ENCODE measurements at regions not wholly inside any gene's neighbourhood (a gene's known extent, or its start where the extent isn't known, plus 50 kb on each side); places are given as distances from the start of the nearest gene placed in this dataset.

DNA sequence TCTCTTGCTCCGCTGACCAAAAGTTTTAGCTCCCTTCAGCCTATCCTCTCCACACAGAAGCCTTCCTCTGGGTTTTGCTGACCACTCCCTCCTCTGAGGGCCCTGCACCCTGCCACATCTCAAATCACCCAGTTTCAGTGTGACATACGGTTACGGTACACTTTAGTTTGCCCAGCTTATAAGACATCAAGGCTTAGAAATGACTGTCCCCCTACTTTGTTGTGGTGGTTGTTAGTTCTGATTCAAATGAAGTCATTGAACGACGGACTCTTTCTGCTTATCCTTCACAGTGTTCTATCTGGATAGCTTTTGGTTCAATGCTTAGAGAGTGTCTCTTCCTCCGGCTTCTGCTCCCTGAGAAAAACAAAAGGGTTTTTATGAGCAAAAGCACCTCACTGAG lies 68.0 kb upstream of the NDUFB4 start:
- no peak overlapping the region for H3K27ac Mint-ChIP-seq (ENCODE audit: unreplicated experiment)
- Histone ChIP-seq H3K27ac (ENCODE audit: low read depth, low read length) (no peak overlapping the region), H3K79me2 (ENCODE audit: insufficient read depth, low read length) (no peaks in the 10 kb centered on the region), H3K4me3 (ENCODE audit: insufficient read depth, low read depth, low read length) (no peak overlapping the region), H3K9me3 (ENCODE audit: insufficient read depth, low read depth, low read length) (no peaks in the 10 kb centered on the region), H3K9ac (ENCODE audit: low read length) (no peak overlapping the region), H3K36me3 (ENCODE audit: insufficient read depth, low read length) (no peaks in the 10 kb centered on the region), H4K20me1 (ENCODE audit: insufficient read depth, low read length) (no peaks in the 10 kb centered on the region), H3K4me2 (ENCODE audit: low read length) (no peak overlapping the region), H3K4me1 (ENCODE audit: insufficient read depth, low read length) (peaks cover 7% of the 10 kb centered on the region), H2AFZ (ENCODE audit: low read depth, low read length) (no peak overlapping the region), H3K27me3 (ENCODE audit: insufficient read depth, low read length) (no peaks in the 10 kb centered on the region)
- FAIRE-seq (no peak), DNase-seq (ENCODE audit: low read depth) (no peak)
- no peak for TF ChIP-seq EZH2 (IDR thresholded peaks at IDR 0.05; ENCODE audit: insufficient read depth, low read length)
- H3K4me3 Mint-ChIP-seq (ENCODE audit: unreplicated experiment): no peak overlapping the region
- H3K9me3 Mint-ChIP-seq (ENCODE audit: unreplicated experiment): no peaks in the 10 kb centered on the region
- H3K27me3 Mint-ChIP-seq (ENCODE audit: low read depth, unreplicated experiment): no peaks in the 10 kb centered on the region
- peaks cover 5% of the 10 kb centered on the region for H3K4me1 Mint-ChIP-seq (ENCODE audit: low read depth, unreplicated experiment)
- no peaks in the 10 kb centered on the region for H3K36me3 Mint-ChIP-seq (ENCODE audit: low read depth, unreplicated experiment)

DNA sequence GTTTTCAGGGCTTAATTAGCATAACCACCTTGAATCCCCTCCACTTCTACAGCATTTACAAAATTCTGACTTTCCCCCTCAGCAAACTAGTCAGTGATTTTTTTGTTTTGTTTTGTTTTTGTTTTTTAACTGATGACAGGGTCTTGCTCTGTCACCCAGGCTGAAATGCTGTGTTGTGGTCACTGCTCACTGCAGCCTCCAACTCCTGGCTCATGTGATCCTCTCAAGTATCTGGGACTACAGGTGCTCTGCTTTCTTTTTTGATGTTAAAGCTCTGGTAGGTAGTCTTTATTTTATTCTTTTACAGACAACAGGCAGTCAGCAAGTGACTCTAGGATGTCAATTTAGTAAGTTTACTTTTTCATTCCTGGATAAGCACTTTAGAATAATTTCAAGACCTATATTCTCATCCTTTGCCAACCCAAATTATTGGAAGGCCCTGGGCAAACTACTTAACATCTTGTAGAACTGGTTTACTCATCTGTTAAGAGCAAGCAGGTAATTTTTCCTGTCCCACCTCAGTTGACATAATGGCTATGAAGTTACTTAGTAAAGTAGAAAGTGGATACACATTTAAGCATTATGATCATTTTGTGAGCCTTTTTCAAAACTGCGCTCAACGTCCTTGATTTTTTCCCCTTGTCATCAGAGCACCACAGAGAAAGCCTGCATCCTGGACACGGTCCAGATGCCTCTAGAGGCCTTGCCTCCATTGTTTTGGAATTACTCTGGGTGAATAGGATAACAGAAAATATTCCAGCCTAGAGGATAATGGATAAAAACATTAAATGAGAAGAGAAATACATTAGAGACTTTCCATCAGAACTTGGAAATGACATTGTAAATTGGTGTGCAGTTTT lies 69.9 kb upstream of the NDUFB4 start:
- FAIRE-seq (no peak), DNase-seq (ENCODE audit: low read depth) (no peak)
- no peak overlapping the region for H3K4me3 Mint-ChIP-seq (ENCODE audit: unreplicated experiment)
- Histone ChIP-seq H3K27ac (ENCODE audit: low read depth, low read length) (no peak overlapping the region), H3K27me3 (ENCODE audit: insufficient read depth, low read length) (no peaks in the 10 kb centered on the region), H3K79me2 (ENCODE audit: insufficient read depth, low read length) (no peaks in the 10 kb centered on the region), H4K20me1 (ENCODE audit: insufficient read depth, low read length) (no peaks in the 10 kb centered on the region), H3K4me1 (ENCODE audit: insufficient read depth, low read length) (peaks cover 7% of the 10 kb centered on the region), H3K36me3 (ENCODE audit: insufficient read depth, low read length) (no peaks in the 10 kb centered on the region), H3K9ac (ENCODE audit: low read length) (no peak overlapping the region), H3K9me3 (ENCODE audit: insufficient read depth, low read depth, low read length) (no peaks in the 10 kb centered on the region), H3K4me2 (ENCODE audit: low read length) (no peak overlapping the region), H3K4me3 (ENCODE audit: insufficient read depth, low read depth, low read length) (no peak overlapping the region), H2AFZ (ENCODE audit: low read depth, low read length) (no peak overlapping the region)
- H3K9me3 Mint-ChIP-seq (ENCODE audit: unreplicated experiment): no peaks in the 10 kb centered on the region
- H3K36me3 Mint-ChIP-seq (ENCODE audit: low read depth, unreplicated experiment): no peaks in the 10 kb centered on the region
- H3K27me3 Mint-ChIP-seq (ENCODE audit: low read depth, unreplicated experiment): no peaks in the 10 kb centered on the region
- peaks cover 5% of the 10 kb centered on the region for H3K4me1 Mint-ChIP-seq (ENCODE audit: low read depth, unreplicated experiment)
- H3K27ac Mint-ChIP-seq (ENCODE audit: unreplicated experiment): no peak overlapping the region
- no peak for TF ChIP-seq EZH2 (IDR thresholded peaks at IDR 0.05; ENCODE audit: insufficient read depth, low read length)
- TF ChIP-seq, protein P1, sequence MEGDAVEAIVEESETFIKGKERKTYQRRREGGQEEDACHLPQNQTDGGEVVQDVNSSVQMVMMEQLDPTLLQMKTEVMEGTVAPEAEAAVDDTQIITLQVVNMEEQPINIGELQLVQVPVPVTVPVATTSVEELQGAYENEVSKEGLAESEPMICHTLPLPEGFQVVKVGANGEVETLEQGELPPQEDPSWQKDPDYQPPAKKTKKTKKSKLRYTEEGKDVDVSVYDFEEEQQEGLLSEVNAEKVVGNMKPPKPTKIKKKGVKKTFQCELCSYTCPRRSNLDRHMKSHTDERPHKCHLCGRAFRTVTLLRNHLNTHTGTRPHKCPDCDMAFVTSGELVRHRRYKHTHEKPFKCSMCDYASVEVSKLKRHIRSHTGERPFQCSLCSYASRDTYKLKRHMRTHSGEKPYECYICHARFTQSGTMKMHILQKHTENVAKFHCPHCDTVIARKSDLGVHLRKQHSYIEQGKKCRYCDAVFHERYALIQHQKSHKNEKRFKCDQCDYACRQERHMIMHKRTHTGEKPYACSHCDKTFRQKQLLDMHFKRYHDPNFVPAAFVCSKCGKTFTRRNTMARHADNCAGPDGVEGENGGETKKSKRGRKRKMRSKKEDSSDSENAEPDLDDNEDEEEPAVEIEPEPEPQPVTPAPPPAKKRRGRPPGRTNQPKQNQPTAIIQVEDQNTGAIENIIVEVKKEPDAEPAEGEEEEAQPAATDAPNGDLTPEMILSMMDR (IDR thresholded peaks at IDR 0.05; ENCODE audit: insufficient read depth, low read depth, low read length): no peak

DNA sequence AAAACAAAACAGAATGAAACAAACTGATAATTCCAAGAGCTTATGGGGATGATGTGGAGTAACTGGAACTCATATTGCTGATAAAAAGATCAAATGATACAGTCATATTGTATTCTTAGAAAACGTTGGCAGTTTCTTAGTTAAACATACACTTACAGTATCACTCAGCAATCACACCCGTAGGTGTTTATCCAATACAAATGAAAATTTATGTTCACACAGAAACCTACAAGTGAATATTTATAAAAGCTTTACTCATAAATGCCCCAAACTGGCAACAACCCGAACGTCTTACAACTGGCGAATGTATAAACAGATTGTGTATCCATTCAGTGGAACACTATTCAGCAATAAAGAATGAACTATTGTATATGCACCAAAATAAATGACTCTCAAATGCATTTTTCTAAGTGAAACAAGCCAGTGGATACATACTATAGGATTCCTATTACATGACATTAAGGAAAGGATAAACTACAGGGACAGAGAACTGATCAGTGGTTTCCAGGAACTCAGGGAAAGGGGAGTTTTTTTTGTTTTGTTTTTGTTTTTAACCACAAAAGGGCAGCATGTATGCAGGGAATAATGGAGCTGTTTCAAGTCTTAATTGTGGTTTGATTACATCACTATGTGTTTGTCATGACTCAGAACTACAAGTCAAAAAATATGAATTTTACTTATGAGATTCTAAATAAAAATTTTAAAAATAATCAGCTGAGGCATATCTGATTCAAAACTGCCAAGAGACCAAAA lies 71.8 kb upstream of the NDUFB4 start:
- Histone ChIP-seq H3K9ac (ENCODE audit: low read length) (no peak overlapping the region), H3K4me3 (ENCODE audit: insufficient read depth, low read depth, low read length) (no peak overlapping the region), H3K9me3 (ENCODE audit: insufficient read depth, low read depth, low read length) (no peaks in the 10 kb centered on the region), H4K20me1 (ENCODE audit: insufficient read depth, low read length) (no peaks in the 10 kb centered on the region), H3K4me1 (ENCODE audit: insufficient read depth, low read length) (peaks cover 7% of the 10 kb centered on the region), H2AFZ (ENCODE audit: low read depth, low read length) (no peak overlapping the region), H3K4me2 (ENCODE audit: low read length) (no peak overlapping the region), H3K79me2 (ENCODE audit: insufficient read depth, low read length) (no peaks in the 10 kb centered on the region), H3K27me3 (ENCODE audit: insufficient read depth, low read length) (no peaks in the 10 kb centered on the region), H3K27ac (ENCODE audit: low read depth, low read length) (no peak overlapping the region), H3K36me3 (ENCODE audit: insufficient read depth, low read length) (no peaks in the 10 kb centered on the region)
- peak overlapping the region; percentile 35 for H3K27ac Mint-ChIP-seq (ENCODE audit: unreplicated experiment)
- DNase-seq (ENCODE audit: low read depth): peak; percentile 63
- FAIRE-seq: peak; percentile 59
- H3K4me1 Mint-ChIP-seq (ENCODE audit: low read depth, unreplicated experiment): peaks cover 5% of the 10 kb centered on the region
- no peaks in the 10 kb centered on the region for H3K27me3 Mint-ChIP-seq (ENCODE audit: low read depth, unreplicated experiment)
- no peak overlapping the region for H3K4me3 Mint-ChIP-seq (ENCODE audit: unreplicated experiment)
- H3K9me3 Mint-ChIP-seq (ENCODE audit: unreplicated experiment): no peaks in the 10 kb centered on the region
- no peaks in the 10 kb centered on the region for H3K36me3 Mint-ChIP-seq (ENCODE audit: low read depth, unreplicated experiment)
- TF ChIP-seq, protein P1 (IDR thresholded peaks at IDR 0.05; ENCODE audit: insufficient read depth, low read depth, low read length): no peak
- no peak for TF ChIP-seq EZH2 (IDR thresholded peaks at IDR 0.05; ENCODE audit: insufficient read depth, low read length)

Data from astrocyte (in vitro differentiated cells and primary cell).